ENCODE measurements at regions not wholly inside any gene's neighbourhood (a gene's known extent, or its start where the extent isn't known, plus 50 kb on each side); places are given as distances from the start of the nearest gene placed in this dataset.

DNA sequence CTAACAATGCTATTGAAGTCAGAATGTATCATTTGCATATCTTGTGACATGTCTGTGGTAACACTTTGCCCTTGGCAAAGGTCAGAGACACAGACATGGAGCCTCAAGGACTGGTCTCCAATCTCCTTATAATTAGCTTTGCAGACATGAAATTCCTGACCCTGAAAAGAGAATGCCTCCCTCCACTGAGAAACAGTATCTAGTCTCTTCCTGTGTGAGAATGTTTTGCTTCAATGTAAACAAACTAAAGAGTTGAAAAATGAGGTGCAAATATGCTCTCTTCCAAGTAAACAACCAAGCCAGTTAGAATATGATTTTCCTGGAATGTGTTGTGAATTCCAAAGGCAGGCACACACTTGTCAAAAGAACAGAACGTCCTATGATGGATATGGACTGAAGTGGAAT is 407.1 kb upstream of the MARCKS start (continued):
- TF ChIP-seq, protein P1, sequence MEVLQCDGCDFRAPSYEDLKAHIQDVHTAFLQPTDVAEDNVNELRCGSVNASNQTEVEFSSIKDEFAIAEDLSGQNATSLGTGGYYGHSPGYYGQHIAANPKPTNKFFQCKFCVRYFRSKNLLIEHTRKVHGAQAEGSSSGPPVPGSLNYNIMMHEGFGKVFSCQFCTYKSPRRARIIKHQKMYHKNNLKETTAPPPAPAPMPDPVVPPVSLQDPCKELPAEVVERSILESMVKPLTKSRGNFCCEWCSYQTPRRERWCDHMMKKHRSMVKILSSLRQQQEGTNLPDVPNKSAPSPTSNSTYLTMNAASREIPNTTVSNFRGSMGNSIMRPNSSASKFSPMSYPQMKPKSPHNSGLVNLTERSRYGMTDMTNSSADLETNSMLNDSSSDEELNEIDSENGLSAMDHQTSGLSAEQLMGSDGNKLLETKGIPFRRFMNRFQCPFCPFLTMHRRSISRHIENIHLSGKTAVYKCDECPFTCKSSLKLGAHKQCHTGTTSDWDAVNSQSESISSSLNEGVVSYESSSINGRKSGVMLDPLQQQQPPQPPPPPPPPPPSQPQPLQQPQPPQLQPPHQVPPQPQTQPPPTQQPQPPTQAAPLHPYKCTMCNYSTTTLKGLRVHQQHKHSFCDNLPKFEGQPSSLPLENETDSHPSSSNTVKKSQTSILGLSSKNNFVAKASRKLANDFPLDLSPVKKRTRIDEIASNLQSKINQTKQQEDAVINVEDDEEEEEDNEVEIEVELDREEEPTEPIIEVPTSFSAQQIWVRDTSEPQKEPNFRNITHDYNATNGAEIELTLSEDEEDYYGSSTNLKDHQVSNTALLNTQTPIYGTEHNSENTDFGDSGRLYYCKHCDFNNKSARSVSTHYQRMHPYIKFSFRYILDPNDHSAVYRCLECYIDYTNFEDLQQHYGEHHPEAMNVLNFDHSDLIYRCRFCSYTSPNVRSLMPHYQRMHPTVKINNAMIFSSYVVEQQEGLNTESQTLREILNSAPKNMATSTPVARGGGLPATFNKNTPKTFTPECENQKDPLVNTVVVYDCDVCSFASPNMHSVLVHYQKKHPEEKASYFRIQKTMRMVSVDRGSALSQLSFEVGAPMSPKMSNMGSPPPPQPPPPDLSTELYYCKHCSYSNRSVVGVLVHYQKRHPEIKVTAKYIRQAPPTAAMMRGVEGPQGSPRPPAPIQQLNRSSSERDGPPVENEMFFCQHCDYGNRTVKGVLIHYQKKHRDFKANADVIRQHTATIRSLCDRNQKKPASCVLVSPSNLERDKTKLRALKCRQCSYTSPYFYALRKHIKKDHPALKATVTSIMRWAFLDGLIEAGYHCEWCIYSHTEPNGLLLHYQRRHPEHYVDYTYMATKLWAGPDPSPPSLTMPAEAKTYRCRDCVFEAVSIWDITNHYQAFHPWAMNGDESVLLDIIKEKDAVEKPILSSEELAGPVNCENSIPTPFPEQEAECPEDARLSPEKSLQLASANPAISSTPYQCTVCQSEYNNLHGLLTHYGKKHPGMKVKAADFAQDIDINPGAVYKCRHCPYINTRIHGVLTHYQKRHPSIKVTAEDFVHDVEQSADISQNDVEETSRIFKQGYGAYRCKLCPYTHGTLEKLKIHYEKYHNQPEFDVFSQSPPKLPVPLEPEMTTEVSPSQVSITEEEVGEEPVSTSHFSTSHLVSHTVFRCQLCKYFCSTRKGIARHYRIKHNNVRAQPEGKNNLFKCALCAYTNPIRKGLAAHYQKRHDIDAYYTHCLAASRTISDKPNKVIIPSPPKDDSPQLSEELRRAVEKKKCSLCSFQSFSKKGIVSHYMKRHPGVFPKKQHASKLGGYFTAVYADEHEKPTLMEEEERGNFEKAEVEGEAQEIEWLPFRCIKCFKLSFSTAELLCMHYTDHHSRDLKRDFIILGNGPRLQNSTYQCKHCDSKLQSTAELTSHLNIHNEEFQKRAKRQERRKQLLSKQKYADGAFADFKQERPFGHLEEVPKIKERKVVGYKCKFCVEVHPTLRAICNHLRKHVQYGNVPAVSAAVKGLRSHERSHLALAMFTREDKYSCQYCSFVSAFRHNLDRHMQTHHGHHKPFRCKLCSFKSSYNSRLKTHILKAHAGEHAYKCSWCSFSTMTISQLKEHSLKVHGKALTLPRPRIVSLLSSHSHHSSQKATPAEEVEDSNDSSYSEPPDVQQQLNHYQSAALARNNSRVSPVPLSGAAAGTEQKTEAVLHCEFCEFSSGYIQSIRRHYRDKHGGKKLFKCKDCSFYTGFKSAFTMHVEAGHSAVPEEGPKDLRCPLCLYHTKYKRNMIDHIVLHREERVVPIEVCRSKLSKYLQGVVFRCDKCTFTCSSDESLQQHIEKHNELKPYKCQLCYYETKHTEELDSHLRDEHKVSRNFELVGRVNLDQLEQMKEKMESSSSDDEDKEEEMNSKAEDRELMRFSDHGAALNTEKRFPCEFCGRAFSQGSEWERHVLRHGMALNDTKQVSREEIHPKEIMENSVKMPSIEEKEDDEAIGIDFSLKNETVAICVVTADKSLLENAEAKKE (CRISPR knock-in tag; IDR thresholded peaks at IDR 0.05), result no peak

DNA sequence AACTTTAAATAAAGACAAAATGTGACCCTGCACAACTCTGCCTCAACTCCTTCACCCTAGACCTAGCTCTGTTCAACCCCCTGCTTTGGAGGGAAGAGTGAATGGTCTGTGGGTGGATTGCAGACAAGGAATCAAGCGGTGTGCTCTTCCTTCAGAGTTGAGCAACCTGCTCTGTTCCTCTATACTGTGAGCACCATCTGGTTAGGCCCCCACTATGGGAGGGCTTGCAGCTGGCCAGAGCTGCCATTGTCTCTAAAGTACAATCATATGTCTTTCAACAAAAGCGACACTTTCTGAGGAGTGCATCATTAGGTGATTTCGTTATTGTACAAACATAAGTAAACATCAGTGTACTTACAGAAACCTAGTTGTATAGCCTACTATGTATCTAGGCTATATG is 406.1 kb upstream of the MARCKS start:
- H3K4me1 ChIP-seq (ENCODE audit: insufficient read depth), result no peaks in the 10 kb centered on the region
- no peak for ATAC-seq
- no peaks in the 10 kb centered on the region for H3K27me3 Mint-ChIP-seq (ENCODE audit: insufficient read depth, low read depth, poor library complexity)
- H3F3A ChIP-seq (replicated peaks; ENCODE audit: low read depth), result no peaks in the 10 kb centered on the region
- H4K20me1 ChIP-seq (replicated peaks; ENCODE audit: insufficient read depth), result no peaks in the 10 kb centered on the region
- no peaks in the 10 kb centered on the region for H3K36me3 Mint-ChIP-seq (ENCODE audit: low read depth)
- no peak overlapping the region for H3K4me2 ChIP-seq
- H2AFZ ChIP-seq, result no peak overlapping the region
- no peaks in the 10 kb centered on the region for H3K36me3 ChIP-seq (ENCODE audit: insufficient read depth)
- no peaks in the 10 kb centered on the region for H3K4me1 Mint-ChIP-seq
- H3K4me3 ChIP-seq, result no peak overlapping the region
- 0 out of 2 replicates have a peak, but pooled peaks cover 3% of the 10 kb centered on the region for H3K9me2 ChIP-seq (ENCODE audit: insufficient read depth)
- no peak for DNase-seq (ENCODE audit: low spot score)
- H3K27me3 ChIP-seq (ENCODE audit: insufficient read depth), result no peaks in the 10 kb centered on the region
- H3K9me3 Mint-ChIP-seq, result no peaks in the 10 kb centered on the region
- no peak overlapping the region for H3K4me3 Mint-ChIP-seq
- H3K27ac Mint-ChIP-seq, result no peak overlapping the region
- no peaks in the 10 kb centered on the region for H3K79me2 ChIP-seq (replicated peaks; ENCODE audit: insufficient read depth)
- H3K27ac ChIP-seq (ENCODE audit: low read depth), result no peak overlapping the region
- TF ChIP-seq POLR2AphosphoS5 (IDR thresholded peaks at IDR 0.05; ENCODE audit: low read depth) (no peak), JUNB (IDR thresholded peaks at IDR 0.05; ENCODE audit: unreplicated experiment) (no peak), ZNF114 (CRISPR knock-in tag; IDR thresholded peaks at IDR 0.05) (no peak), NANOG (IDR thresholded peaks at IDR 0.05; ENCODE audit: borderline replicate concordance) (no peak), STAT1 (IDR thresholded peaks at IDR 0.05; ENCODE audit: unreplicated experiment) (no peak), CREB1 (CRISPR knock-in tag; IDR thresholded peaks at IDR 0.05; ENCODE audit: low read depth) (no peak), EZH2phosphoT487 (IDR thresholded peaks at IDR 0.05; ENCODE audit: unreplicated experiment) (no peak)
- TF ChIP-seq, protein P2, sequence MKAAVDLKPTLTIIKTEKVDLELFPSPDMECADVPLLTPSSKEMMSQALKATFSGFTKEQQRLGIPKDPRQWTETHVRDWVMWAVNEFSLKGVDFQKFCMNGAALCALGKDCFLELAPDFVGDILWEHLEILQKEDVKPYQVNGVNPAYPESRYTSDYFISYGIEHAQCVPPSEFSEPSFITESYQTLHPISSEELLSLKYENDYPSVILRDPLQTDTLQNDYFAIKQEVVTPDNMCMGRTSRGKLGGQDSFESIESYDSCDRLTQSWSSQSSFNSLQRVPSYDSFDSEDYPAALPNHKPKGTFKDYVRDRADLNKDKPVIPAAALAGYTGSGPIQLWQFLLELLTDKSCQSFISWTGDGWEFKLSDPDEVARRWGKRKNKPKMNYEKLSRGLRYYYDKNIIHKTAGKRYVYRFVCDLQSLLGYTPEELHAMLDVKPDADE (IDR thresholded peaks at IDR 0.05), result no peak
- TF ChIP-seq, protein P3, sequence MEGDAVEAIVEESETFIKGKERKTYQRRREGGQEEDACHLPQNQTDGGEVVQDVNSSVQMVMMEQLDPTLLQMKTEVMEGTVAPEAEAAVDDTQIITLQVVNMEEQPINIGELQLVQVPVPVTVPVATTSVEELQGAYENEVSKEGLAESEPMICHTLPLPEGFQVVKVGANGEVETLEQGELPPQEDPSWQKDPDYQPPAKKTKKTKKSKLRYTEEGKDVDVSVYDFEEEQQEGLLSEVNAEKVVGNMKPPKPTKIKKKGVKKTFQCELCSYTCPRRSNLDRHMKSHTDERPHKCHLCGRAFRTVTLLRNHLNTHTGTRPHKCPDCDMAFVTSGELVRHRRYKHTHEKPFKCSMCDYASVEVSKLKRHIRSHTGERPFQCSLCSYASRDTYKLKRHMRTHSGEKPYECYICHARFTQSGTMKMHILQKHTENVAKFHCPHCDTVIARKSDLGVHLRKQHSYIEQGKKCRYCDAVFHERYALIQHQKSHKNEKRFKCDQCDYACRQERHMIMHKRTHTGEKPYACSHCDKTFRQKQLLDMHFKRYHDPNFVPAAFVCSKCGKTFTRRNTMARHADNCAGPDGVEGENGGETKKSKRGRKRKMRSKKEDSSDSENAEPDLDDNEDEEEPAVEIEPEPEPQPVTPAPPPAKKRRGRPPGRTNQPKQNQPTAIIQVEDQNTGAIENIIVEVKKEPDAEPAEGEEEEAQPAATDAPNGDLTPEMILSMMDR (conservative IDR thresholded peaks at IDR 0.05; ENCODE audit: low read depth in 2 of 2), result no peak
